GM23248 (cell line): ENCODE measurements at regions not wholly inside any gene's neighbourhood (a gene's known extent, or its start where the extent isn't known, plus 50 kb on each side); places are given as distances from the start of the nearest gene placed in this dataset.

Source experiments
- EZH2 ChIP-seq: fragments of 200-600 bp; sonication (generic); IDR thresholded peaks from 2 replicates; pipeline ENCODE4 v1.6.1; 2018; ENCODE audit warnings: antibody characterized with exemption, mild to moderate bottlenecking; ENCODE audit not compliant: insufficient read depth, poor library complexity, severe bottlenecking
- EZH2phosphoT487 ChIP-seq: fragments of 200-600 bp; sonication (generic); IDR thresholded peaks from 2 replicates; pipeline ENCODE4 v1.6.1; 2018; ENCODE audit warnings: antibody characterized with exemption, moderate library complexity, mild to moderate bottlenecking, low read depth; ENCODE audit not compliant: insufficient read depth

- TF ChIP-seq EZH2phosphoT487 = no peak
- TF ChIP-seq EZH2 = no peak
Measured at GRCh38 chr5:86155796-86156195, 461.9 kb upstream of the COX7C start.
